ENCODE measurements at regions not wholly inside any gene's neighbourhood (a gene's known extent, or its start where the extent isn't known, plus 50 kb on each side); places are given as distances from the start of the nearest gene placed in this dataset.

DNA sequence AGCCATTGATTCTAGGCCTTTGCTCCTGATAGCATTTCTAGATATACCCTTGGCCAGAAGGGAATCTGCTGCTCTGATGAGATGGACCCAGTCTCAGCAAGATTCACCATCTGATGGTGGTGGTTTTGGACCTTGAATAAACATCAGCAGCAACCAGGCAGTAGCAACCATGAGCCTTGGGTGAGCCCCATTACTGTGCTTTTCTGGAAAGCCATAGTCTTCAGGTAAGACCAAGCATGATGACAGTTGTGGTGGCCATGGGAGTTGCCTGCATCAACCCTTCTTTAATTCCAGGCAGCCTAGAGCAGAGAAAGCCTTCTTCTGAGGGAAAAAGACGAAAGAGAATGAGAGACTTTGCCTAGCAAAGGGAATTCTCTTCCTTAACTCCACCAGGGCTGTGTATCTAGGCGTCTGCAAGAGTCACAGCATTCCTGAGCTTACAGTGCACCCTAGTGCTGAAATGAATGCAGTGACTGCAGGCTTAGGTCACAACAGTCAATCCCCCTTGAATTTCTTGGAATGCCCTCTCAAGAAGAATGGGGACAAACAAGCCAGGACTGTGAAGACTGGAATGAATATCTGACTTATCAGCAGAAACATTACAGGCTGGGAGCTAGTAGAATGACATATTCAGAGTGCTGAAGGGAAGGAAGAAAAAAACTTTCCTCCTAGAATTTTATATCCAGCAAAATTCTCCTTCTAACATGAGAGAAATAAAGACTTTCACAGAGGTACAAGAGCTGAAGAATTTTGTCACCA is 942.4 kb upstream of the PCDH20 start:
- TF ChIP-seq, protein P1, sequence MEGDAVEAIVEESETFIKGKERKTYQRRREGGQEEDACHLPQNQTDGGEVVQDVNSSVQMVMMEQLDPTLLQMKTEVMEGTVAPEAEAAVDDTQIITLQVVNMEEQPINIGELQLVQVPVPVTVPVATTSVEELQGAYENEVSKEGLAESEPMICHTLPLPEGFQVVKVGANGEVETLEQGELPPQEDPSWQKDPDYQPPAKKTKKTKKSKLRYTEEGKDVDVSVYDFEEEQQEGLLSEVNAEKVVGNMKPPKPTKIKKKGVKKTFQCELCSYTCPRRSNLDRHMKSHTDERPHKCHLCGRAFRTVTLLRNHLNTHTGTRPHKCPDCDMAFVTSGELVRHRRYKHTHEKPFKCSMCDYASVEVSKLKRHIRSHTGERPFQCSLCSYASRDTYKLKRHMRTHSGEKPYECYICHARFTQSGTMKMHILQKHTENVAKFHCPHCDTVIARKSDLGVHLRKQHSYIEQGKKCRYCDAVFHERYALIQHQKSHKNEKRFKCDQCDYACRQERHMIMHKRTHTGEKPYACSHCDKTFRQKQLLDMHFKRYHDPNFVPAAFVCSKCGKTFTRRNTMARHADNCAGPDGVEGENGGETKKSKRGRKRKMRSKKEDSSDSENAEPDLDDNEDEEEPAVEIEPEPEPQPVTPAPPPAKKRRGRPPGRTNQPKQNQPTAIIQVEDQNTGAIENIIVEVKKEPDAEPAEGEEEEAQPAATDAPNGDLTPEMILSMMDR (IDR thresholded peaks at IDR 0.05): peak in 2 of 6 experiments; percentile 2 to 17
- no peak for TF ChIP-seq POLR2A (IDR thresholded peaks at IDR 0.05)
- intact Hi-C loops (cut with DNase I): no loop called here
- Histone ChIP-seq H3K27me3 (no peaks in the 10 kb centered on the region), H3K36me3 (replicated peaks in 1 of 2) (no peaks in the 10 kb centered on the region), H3K9me3 (replicated peaks in 1 of 3) (no peaks in the 10 kb centered on the region), H3K4me3 (no peak overlapping the region), H3K4me1 (replicated peaks in 1 of 2) (no peaks in the 10 kb centered on the region), H3K27ac (no peak overlapping the region)
- 46 to 62% (median 52%) methylated on average over 2 of the region's 2 CpGs for WGBS, 4 donors
- DNase-seq: no peak

DNA sequence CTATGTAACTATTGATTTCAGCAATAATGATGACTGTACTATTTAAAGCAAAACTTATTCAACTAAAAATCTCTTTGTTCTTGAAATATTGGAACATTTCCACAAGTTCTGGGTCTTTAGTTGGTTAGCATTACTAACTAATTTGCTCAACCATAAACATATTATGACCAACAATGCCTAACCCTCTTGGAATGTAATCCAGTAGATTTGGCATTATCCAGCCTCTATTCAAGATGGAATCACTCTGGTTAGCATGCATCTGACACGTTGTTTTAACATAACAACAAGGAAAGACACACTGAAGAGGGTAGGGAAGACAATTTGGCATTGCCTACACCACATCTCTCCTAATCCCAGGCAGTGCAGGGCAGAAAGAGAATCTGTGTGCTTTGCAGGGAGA is 941.3 kb upstream of the PCDH20 start:
- TF ChIP-seq, protein P1 (IDR thresholded peaks at IDR 0.05): no peak
- no peak for TF ChIP-seq POLR2A (IDR thresholded peaks at IDR 0.05)
- Histone ChIP-seq H3K4me1 (replicated peaks in 1 of 2) (no peaks in the 10 kb centered on the region), H3K9me3 (replicated peaks in 1 of 3) (no peaks in the 10 kb centered on the region), H3K27me3 (no peaks in the 10 kb centered on the region), H3K27ac (no peak overlapping the region), H3K4me3 (no peak overlapping the region), H3K36me3 (replicated peaks in 1 of 2) (no peaks in the 10 kb centered on the region)
- no peak for DNase-seq
- WGBS, 4 donors: 55 to 58% (median 57%) methylated on average over 1 of the region's 1 CpG
- intact Hi-C loops (cut with DNase I): no loop called here

DNA sequence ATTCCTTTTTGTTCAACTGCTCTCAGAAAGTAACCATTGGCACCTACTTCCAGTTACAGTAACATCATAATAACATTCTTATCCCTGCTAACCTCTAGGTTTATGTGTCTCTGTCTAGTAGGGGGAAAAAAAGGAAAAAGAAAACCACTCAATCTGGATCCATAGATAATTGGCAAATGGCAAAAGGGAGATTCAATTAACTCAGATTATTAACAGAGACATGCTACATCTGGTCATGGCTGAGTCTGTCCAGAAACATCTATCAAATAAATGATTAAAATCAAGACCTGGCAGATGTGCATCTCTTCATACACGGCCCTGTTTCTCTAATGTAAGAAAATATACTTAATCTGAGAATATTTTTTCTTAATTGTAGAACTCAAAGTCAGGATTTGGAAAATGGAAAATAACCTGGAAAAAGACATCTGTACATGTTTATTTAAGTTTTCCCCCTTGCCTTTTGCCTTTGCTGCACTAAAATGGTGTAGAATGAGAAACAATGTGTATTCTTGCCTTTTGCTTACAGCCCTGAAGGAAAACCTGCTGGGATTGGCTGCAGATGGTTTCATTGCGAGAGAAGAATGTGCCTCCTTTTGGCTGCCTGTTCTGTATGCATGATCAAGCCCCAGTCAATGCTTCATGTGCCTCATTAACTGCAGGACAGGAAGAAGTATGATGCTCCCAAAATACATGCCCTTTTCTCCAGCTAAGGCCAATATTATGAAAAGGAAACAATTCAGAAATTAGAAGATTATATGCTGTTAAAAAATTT is 921.6 kb upstream of the PCDH20 start:
- H3K4me3 ChIP-seq: no peak overlapping the region
- H3K4me1 ChIP-seq (replicated peaks in 1 of 2): no peaks in the 10 kb centered on the region
- no peaks in the 10 kb centered on the region for H3K36me3 ChIP-seq (replicated peaks in 1 of 2)
- no peaks in the 10 kb centered on the region for H3K9me3 ChIP-seq (replicated peaks in 1 of 3)
- no peak for TF ChIP-seq POLR2A (IDR thresholded peaks at IDR 0.05)
- TF ChIP-seq, protein P1 (IDR thresholded peaks at IDR 0.05): no peak
- H3K27ac ChIP-seq: no peak overlapping the region
- intact Hi-C loops (cut with DNase I): no loop called here
- WGBS, 4 donors: 44 to 56% (median 45%) methylated on average over 2 of the region's 2 CpGs
- H3K27me3 ChIP-seq: no peaks in the 10 kb centered on the region
- no peak for DNase-seq

DNA sequence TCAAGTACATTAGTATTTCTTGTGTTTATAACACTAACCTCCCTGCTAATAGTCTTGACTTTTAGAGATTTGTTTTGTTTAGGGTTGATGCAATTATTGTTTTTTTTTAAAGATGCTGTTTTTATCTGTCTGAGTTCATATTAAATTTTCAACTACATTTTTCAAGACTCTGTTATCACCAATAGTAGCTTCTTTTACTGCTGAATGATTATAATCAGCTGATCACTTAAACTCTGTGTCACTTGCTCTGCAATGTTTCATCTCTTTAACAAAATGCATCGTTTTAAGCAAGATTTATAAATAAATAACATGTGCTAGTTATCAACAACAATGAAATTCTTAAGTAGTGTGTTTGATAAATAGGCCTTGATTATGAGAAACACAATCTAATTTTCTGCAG is 920.9 kb upstream of the PCDH20 start:
- WGBS, 4 donors: 40 to 59% (median 47%) methylated on average over 1 of the region's 1 CpG
- intact Hi-C loops (cut with DNase I): no loop called here
- H3K27ac ChIP-seq: no peak overlapping the region
- TF ChIP-seq POLR2A (IDR thresholded peaks at IDR 0.05): no peak
- TF ChIP-seq, protein P1 (IDR thresholded peaks at IDR 0.05): no peak
- DNase-seq: no peak
- no peaks in the 10 kb centered on the region for H3K27me3 ChIP-seq
- H3K4me3 ChIP-seq: no peak overlapping the region
- no peaks in the 10 kb centered on the region for H3K4me1 ChIP-seq (replicated peaks in 1 of 2)
- H3K9me3 ChIP-seq (replicated peaks in 1 of 3): no peaks in the 10 kb centered on the region
- no peaks in the 10 kb centered on the region for H3K36me3 ChIP-seq (replicated peaks in 1 of 2)
